ENCODE measurements at regions not wholly inside any gene's neighbourhood (a gene's known extent, or its start where the extent isn't known, plus 50 kb on each side); places are given as distances from the start of the nearest gene placed in this dataset.

GRCh38 chr10:1807924-1808323 lies 70.6 kb upstream of the ADARB2 start:
- TF ChIP-seq SUZ12 (IDR thresholded peaks at IDR 0.05) = no peak
- TF ChIP-seq BHLHE40 (IDR thresholded peaks at IDR 0.05; ENCODE audit: borderline replicate concordance) = no peak
- TF ChIP-seq ZNF384 (IDR thresholded peaks at IDR 0.05) = no peak
- no peak for TF ChIP-seq FOXA1 (IDR thresholded peaks at IDR 0.05)
